Neutrophil (primary cell): ENCODE measurements at regions not wholly inside any gene's neighbourhood (a gene's known extent, or its start where the extent isn't known, plus 50 kb on each side); places are given as distances from the start of the nearest gene placed in this dataset.

Experiments
- H3K27ac ChIP-seq: fragments of 200-600 bp; sonication (generic); 2 replicates; pipeline ENCODE4 v1.5.1; 2016; ENCODE audit warnings: mild to moderate bottlenecking, moderate library complexity
- H3K27me3 ChIP-seq: fragments of 200-600 bp; sonication (generic); 2 replicates; pipeline ENCODE4 v1.6.0; 2016; ENCODE audit warnings: mild to moderate bottlenecking
- H3K36me3 ChIP-seq: fragments of 200-600 bp; sonication (generic); 2 replicates; pipeline ENCODE4 v1.5.1; 2017
- H3K4me1 ChIP-seq, 2 experiments: fragments of 200-600 bp in 1 of 2; sonication (generic) in 1 of 2; 1 replicate in 1 of 2; 2 replicates in 1 of 2; pipeline versions ENCODE4 v1.5.1 to v1.6.1; 2013 to 2016; ENCODE audit warnings: low read depth in 1 of 2, low read length in 1 of 2, mild to moderate bottlenecking in 1 of 2, moderate library complexity in 1 of 2; ENCODE audit not compliant: control insufficient read depth in 1 of 2, insufficient read depth in 1 of 2
- H3K4me3 ChIP-seq, 2 experiments: fragments of 200-600 bp in 1 of 2; sonication (generic) in 1 of 2; 1 replicate in 1 of 2; 2 replicates in 1 of 2; pipeline ENCODE4 v1.5.1; 2013 to 2016; ENCODE audit warnings: low read depth in 1 of 2, low read length in 1 of 2, mild to moderate bottlenecking in 1 of 2, moderate library complexity in 1 of 2
- H3K9me3 ChIP-seq: fragments of 200-600 bp; sonication (generic); 2 replicates; pipeline ENCODE4 v1.5.1; 2016
- CTCF ChIP-seq: fragments of 200-600 bp; sonication (generic); IDR thresholded peaks from 2 replicates; pipeline ENCODE4 v1.5.1; 2016; ENCODE audit warnings: antibody characterized with exemption

- Histone ChIP-seq H3K4me3 (no peak overlapping the region), H3K36me3 (no peaks in the 10 kb centered on the region), H3K4me1 (no peaks in the 10 kb centered on the region), H3K27ac (no peak overlapping the region), H3K27me3 (no peaks in the 10 kb centered on the region), H3K9me3 (no peaks in the 10 kb centered on the region)
- no peak for TF ChIP-seq CTCF
Measured at GRCh38 chr11:127925475-127925874, 661.9 kb downstream of the ETS1 start.

- no peaks in the 10 kb centered on the region for H3K9me3 ChIP-seq
- no peaks in the 10 kb centered on the region for H3K27me3 ChIP-seq
- H3K4me1 ChIP-seq, result no peaks in the 10 kb centered on the region
- no peak for TF ChIP-seq CTCF
- no peak overlapping the region for H3K27ac ChIP-seq
- no peaks in the 10 kb centered on the region for H3K36me3 ChIP-seq
- no peak overlapping the region for H3K4me3 ChIP-seq
Measured at GRCh38 chr11:127919206-127920000, 668.0 kb downstream of the ETS1 start.

GRCh38 chr11:127902382-127902781 is 685.0 kb downstream of the ETS1 start:
- no peaks in the 10 kb centered on the region for H3K27me3 ChIP-seq
- H3K36me3 ChIP-seq, result no peaks in the 10 kb centered on the region
- H3K4me1 ChIP-seq, result no peaks in the 10 kb centered on the region
- H3K27ac ChIP-seq, result no peak overlapping the region
- H3K4me3 ChIP-seq, result no peak overlapping the region
- TF ChIP-seq CTCF, result no peak
- peaks cover 5% of the 10 kb centered on the region for H3K9me3 ChIP-seq

GRCh38 chr11:127898422-127899365 is 688.7 kb downstream of the ETS1 start:
- TF ChIP-seq CTCF, result no peak
- Histone ChIP-seq H3K9me3 (peaks cover 5% of the 10 kb centered on the region), H3K27me3 (no peaks in the 10 kb centered on the region), H3K4me1 (no peaks in the 10 kb centered on the region), H3K27ac (no peak overlapping the region), H3K36me3 (no peaks in the 10 kb centered on the region), H3K4me3 (no peak overlapping the region)

GRCh38 chr11:127895776-127896175 is 691.6 kb downstream of the ETS1 start:
- Histone ChIP-seq H3K27me3 (no peaks in the 10 kb centered on the region), H3K36me3 (no peaks in the 10 kb centered on the region), H3K27ac (no peak overlapping the region), H3K4me1 (no peaks in the 10 kb centered on the region), H3K9me3 (peaks cover 5% of the 10 kb centered on the region), H3K4me3 (no peak overlapping the region)
- no peak for TF ChIP-seq CTCF
